GM12878 (cell line): ENCODE measurements at regions not wholly inside any gene's neighbourhood (a gene's known extent, or its start where the extent isn't known, plus 50 kb on each side); places are given as distances from the start of the nearest gene placed in this dataset.
"Not testable (repeated sequence)": the region's sequence is repeated elsewhere in the genome, so short reads cannot be mapped to it uniquely, and the experiment has no call there.

Experiments used
- ATAC-seq: fragments of 200-7000 bp; cut with Tn5 transposase; 3 replicates; pipeline ENCODE4 v1.9.1; 2020; ENCODE audit warnings: mild to moderate bottlenecking, moderate library complexity
- BruUV-seq: library from RNA; stranded (reverse); fragments of 400-500 nt; replicated peaks from 2 replicates; lab custom pipeline; 2021; lab: Mats Ljungman, UMichigan
- CTCF ChIA-PET: fragments of 300-600 bp; sonication (Branson Sonifier 250); formaldehyde crosslinking; extraction: SDS; loops from one replicate; lab custom pipeline; 2021; ENCODE audit warnings: inconsistent platforms; lab: Yijun Ruan, JAX
- POLR2A ChIA-PET: fragments of 350-600 bp; formaldehyde crosslinking; extraction: SDS; loops from one replicate; lab custom pipeline; 2021; ENCODE audit warnings: inconsistent platforms; lab: Charles Lee
- RAD21 ChIA-PET: fragments of 300-600 bp; sonication (Branson Sonifier 250); formaldehyde crosslinking; loops from one replicate; lab custom pipeline; 2023; ENCODE audit warnings: antibody characterized with exemption; ENCODE audit not compliant: unreplicated experiment; lab: Charles Lee
- SMC1A ChIA-PET: fragments of 300-600 bp; sonication (Branson Sonifier 250); formaldehyde crosslinking; loops from one replicate; lab custom pipeline; 2023; ENCODE audit not compliant: unreplicated experiment, uncharacterized antibody; lab: Charles Lee
- DNase-seq: peaks from one replicate; pipeline ENCODE4 v3.0.0-alpha.2; 2011; ENCODE audit warnings: low read depth, low spot score
- FAIRE-seq: peaks from 3 replicates; lab custom pipeline; 2011; peaks lifted over from hg19 to GRCh38; lab: Jason Lieb, UNC
- H2AFZ ChIP-seq: 2 replicates; pipeline ENCODE4 v1.6.0; 2011; ENCODE audit warnings: low read depth, low read length, control low read depth; ENCODE audit not compliant: control insufficient read depth
- H3K27ac ChIP-seq: 2 replicates; pipeline ENCODE4 v1.5.1; 2011; ENCODE audit warnings: control low read depth; ENCODE audit not compliant: control insufficient read depth, insufficient read depth
- H3K27me3 ChIP-seq, 2 experiments: replicated peaks in 1 of 2; 2 replicates each; pipeline versions ENCODE4 v1.6.0 to v1.6.1; 2011; ENCODE audit warnings: low read length in 1 of 2; ENCODE audit not compliant: control insufficient read depth in 2 of 2, insufficient read depth in 2 of 2
- H3K36me3 ChIP-seq, 2 experiments: 2 replicates each; pipeline ENCODE4 v1.5.1; 2011; ENCODE audit warnings: low read length in 1 of 2; ENCODE audit not compliant: control insufficient read depth in 2 of 2, insufficient read depth in 2 of 2
- H3K4me1 ChIP-seq: 2 replicates; pipeline ENCODE4 v1.6.1; 2011; ENCODE audit warnings: mild to moderate bottlenecking, low read length, moderate library complexity, mixed read lengths; ENCODE audit not compliant: control insufficient read depth, insufficient read depth
- H3K4me2 ChIP-seq: 2 replicates; pipeline ENCODE4 v1.6.0; 2011; ENCODE audit warnings: control low read depth; ENCODE audit not compliant: control insufficient read depth, insufficient read depth
- H3K4me3 ChIP-seq: fragments of 200-600 bp; sonication (generic); 2 replicates; pipeline ENCODE4 v1.5.1; 2016
- H3K79me2 ChIP-seq: 2 replicates; pipeline ENCODE4 v1.6.0; 2011; ENCODE audit warnings: low read length; ENCODE audit not compliant: control insufficient read depth, insufficient read depth
- H3K9ac ChIP-seq: 2 replicates; pipeline ENCODE4 v1.8.0; 2011; ENCODE audit warnings: low read length, control low read depth, mixed read lengths; ENCODE audit not compliant: control insufficient read depth, insufficient read depth
- H3K9me3 ChIP-seq: replicated peaks from 3 replicates; pipeline ENCODE4 v1.5.1; 2011; ENCODE audit warnings: mild to moderate bottlenecking, low read length; ENCODE audit not compliant: control insufficient read depth, insufficient read depth
- H4K20me1 ChIP-seq: 2 replicates; pipeline ENCODE4 v1.6.0; 2011; ENCODE audit not compliant: control insufficient read depth, insufficient read depth
- EP300 ChIP-seq, 2 experiments: fragments of 150-350 bp in 1 of 2; IDR thresholded peaks; 2 replicates each; pipeline ENCODE4 v1.6.1; 2011 to 2012; ENCODE audit warnings: low read depth in 2 of 2, low read length in 2 of 2, borderline replicate concordance in 1 of 2, improper control_type of control experiment in 1 of 2, inconsistent platforms in 1 of 2; ENCODE audit not compliant: control insufficient read depth in 1 of 2
- NR2F1 ChIP-seq: fragments of 450-650 bp; conservative IDR thresholded peaks from 2 replicates; pipeline ENCODE4 v1.6.1; 2017; ENCODE audit warnings: mild to moderate bottlenecking
- RCOR1 ChIP-seq: conservative IDR thresholded peaks from 2 replicates; pipeline ENCODE4 v1.6.1; 2012; ENCODE audit warnings: low read depth, low read length, improper control_type of control experiment
- ZNF24 ChIP-seq: fragments of 450-650 bp; IDR thresholded peaks from 2 replicates; pipeline ENCODE4 v1.6.1; 2017; ENCODE audit warnings: antibody characterized with exemption, mild to moderate bottlenecking
- WGBS: methylation state at CpG from one replicate; pipeline ENCODE4 v1.1.6; 2016; ENCODE audit warnings: low lambda C conversion rate; ENCODE audit not compliant: insufficient replicate concordance, insufficient coverage; ENCODE audit errors: missing lambda C conversion rate; 5-methylcytosine and 5-hydroxymethylcytosine counted together
- in situ Hi-C: fragments of 300-500 bp; cut with MboI; formaldehyde crosslinking; loops from 9 replicates; pipeline ENCODE4 v1.14.3; 2018; ENCODE audit warnings: mixed read lengths
- intact Hi-C: fragments of 100-400 bp; cut with micrococcal nuclease; formaldehyde crosslinking; loops from one replicate; pipeline ENCODE4 v1.14.2; 2022; ENCODE audit not compliant: unreplicated experiment
- TF ChIP-seq, protein P1 (sequence below): IDR thresholded peaks from 2 replicates; pipeline ENCODE4 v1.6.1; 2011; ENCODE audit warnings: low read depth, mild to moderate bottlenecking, low read length, moderate library complexity, borderline replicate concordance; ENCODE audit errors: extremely low read depth

DNA sequence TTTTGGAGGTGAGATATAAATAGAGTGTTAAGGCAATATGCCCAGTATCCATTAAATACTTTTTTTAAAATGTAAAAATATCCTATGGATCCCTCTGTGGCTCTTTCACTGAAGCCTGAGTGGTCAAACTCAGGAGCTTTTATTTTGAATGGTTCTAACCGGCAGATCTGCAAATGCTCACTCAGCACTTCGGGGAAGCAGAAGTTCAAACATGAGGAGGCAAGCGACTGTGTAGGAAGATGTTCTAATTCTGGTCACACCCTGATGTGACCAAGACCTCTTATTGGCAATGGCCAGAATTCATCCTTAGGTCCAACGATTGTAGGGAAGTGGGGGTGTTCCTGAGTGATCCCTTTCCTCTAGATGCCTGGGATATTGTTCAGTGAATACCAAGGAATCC lies 168.8 kb downstream of the CDCA7 start:
- Histone ChIP-seq H3K27ac (no peak overlapping the region), H4K20me1 (no peaks in the 10 kb centered on the region), H3K4me1 (no peaks in the 10 kb centered on the region), H3K9me3 (no peaks in the 10 kb centered on the region), H3K9ac (no peak overlapping the region), H3K27me3 (no peaks in the 10 kb centered on the region), H3K79me2 (no peaks in the 10 kb centered on the region), H3K36me3 (no peaks in the 10 kb centered on the region), H3K4me2 (no peak overlapping the region), H2AFZ (no peak overlapping the region), H3K4me3 (no peak overlapping the region)
- FAIRE-seq (no peak), ATAC-seq (no peak), DNase-seq (no peak)
- in situ Hi-C loops = no loop called here
- POLR2A ChIA-PET = no interaction called here
- no TSS peak for BruUV-seq
- TF ChIP-seq EP300 (IDR thresholded peaks at IDR 0.05; ENCODE audit: borderline replicate concordance in 1 of 2, control insufficient read depth in 1 of 2, low read depth in 2 of 2, low read length in 2 of 2) = no peak
- TF ChIP-seq, protein P1, sequence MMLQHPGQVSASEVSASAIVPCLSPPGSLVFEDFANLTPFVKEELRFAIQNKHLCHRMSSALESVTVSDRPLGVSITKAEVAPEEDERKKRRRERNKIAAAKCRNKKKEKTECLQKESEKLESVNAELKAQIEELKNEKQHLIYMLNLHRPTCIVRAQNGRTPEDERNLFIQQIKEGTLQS = no peak
- RAD21 ChIA-PET = no interaction called here
- CTCF ChIA-PET = no interaction called here
- intact Hi-C loops = no loop called here
- 1% methylated on average over 4 of the region's 4 CpGs for WGBS
- SMC1A ChIA-PET = no interaction called here

DNA sequence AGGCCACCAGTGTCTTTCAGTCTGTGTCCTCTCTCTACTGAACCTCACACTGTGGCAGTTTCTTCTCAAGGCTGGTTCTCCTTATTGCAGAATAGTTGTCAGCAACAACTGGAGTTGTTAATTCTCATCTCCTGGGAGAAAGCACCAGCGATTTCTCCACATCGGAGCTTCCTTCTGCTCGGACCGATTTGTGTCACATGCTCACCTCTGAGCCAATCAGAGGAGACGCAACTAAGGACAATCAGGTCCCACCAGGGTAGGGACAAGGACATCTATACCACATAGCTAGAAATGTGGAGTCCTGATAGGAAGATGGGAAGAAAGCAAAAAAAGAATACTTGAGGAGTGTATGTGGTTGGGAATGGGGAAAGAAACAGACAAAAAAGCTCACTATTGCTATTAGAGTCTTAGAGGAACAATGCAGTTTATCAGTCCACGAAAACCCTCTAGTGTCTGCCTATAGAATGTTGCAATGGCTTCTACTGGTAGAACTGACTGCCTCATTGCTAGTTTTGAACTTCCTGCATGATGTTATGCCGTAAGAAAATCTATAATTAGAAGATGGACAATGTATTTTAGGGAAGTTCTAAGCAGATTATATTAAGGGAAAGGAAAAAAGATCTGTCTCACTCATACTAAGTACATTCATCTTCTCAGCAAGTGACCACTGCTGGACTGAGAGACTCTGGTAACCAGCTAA lies 169.7 kb downstream of the CDCA7 start:
- Histone ChIP-seq H3K27me3 (no peaks in the 10 kb centered on the region), H4K20me1 (no peaks in the 10 kb centered on the region), H2AFZ (no peak overlapping the region), H3K79me2 (no peaks in the 10 kb centered on the region), H3K36me3 (no peaks in the 10 kb centered on the region), H3K27ac (no peak overlapping the region), H3K4me2 (no peak overlapping the region), H3K4me3 (no peak overlapping the region), H3K9me3 (no peaks in the 10 kb centered on the region), H3K4me1 (no peaks in the 10 kb centered on the region), H3K9ac (no peak overlapping the region)
- intact Hi-C loops = no loop called here
- DNase-seq (no peak), ATAC-seq (no peak), FAIRE-seq (no peak)
- TF ChIP-seq RCOR1 = no peak
- TF ChIP-seq, protein P1 = no peak
- no peak for TF ChIP-seq ZNF24
- no peak for TF ChIP-seq NR2F1
- RAD21 ChIA-PET = no interaction called here
- WGBS = 57% methylated on average over 7 of the region's 7 CpGs
- no TSS peak for BruUV-seq
- SMC1A ChIA-PET = interaction anchor here (0.7 kb wide), 1 partner anchor 26 kb away, joined by 3 read pairs; no protein-coding TSS in a partner anchor
- in situ Hi-C loops = no loop called here
- POLR2A ChIA-PET = no interaction called here
- CTCF ChIA-PET = no interaction called here

DNA sequence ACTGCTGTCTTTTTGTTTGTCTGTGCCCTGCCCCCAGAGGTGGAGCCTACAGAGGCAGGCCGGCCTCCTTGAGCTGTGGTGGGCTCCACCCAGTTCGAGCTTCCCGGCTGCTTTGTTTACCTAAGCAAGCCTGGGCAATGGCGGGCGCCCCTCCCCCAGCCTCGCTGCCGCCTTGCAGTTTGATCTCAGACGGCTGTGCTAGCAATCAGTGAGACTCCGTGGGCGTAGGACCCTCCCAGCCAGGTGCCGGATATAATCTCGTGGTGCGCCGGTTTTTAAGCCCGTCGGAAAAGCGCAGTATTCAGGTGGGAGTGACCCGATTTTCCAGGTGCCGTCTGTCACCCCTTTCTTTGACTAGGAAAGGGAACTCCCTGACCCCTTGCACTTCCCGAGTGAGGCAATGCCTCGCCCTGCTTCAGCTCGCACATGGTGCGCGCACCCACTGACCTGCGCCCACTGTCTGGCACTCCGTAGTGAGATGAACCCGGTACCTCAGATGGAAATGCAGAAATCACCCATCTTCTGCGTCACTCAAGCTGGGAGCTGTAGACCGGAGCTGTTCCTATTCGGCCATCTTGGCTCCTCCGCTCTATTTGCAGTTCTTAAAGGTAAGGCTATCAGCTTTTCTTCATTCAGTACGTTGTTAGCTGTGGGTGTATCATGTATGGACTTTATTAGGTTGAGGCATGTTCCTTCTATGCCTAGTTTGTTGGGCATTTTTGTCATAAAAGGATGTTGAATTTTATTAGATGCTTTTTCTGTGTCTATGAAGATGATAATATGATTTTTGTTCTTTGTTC lies 178.3 kb downstream of the CDCA7 start:
- in situ Hi-C loops, CTCF ChIA-PET, H3K4me3 ChIP-seq, FAIRE-seq, H3K27me3 ChIP-seq, H3K9ac ChIP-seq, H3K4me1 ChIP-seq, POLR2A ChIA-PET, intact Hi-C loops, BruUV-seq, H3K4me2 ChIP-seq, DNase-seq, H3K9me3 ChIP-seq, H2AFZ ChIP-seq, SMC1A ChIA-PET, H3K79me2 ChIP-seq, RAD21 ChIA-PET, H3K27ac ChIP-seq, ATAC-seq, H4K20me1 ChIP-seq, H3K36me3 ChIP-seq: not testable (repeated sequence)
- 56% methylated on average over 29 of the region's 32 CpGs for WGBS
